Astrocyte of the hippocampus (primary cell): ENCODE measurements at regions not wholly inside any gene's neighbourhood (a gene's known extent, or its start where the extent isn't known, plus 50 kb on each side); places are given as distances from the start of the nearest gene placed in this dataset.

Source experiments
- DNase-seq: peaks from one replicate; pipeline ENCODE4 v3.0.0; 2011; ENCODE audit warnings: low read depth, low spot score

DNA sequence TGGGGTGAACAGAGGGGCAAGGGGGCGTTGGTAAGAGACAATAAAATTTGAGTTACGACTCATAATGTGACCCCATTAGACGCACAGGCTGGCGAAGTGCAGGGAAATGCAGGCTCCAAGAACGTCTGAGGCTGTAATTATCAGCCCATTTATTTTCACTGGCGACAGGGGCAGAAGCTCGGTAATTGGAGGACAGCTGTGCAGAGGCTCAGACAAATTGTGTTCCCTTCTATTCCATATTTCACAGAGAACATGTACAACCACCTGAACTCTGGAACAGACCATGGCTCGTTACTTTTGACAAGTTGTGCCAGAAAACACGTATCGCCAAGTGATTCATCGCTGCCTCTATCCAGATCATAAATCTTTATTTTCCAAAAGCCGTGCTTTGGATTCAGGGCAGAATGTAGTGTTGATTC is 137.3 kb upstream of the FRMD4A start:
- DNase-seq = peak; percentile 48

DNA sequence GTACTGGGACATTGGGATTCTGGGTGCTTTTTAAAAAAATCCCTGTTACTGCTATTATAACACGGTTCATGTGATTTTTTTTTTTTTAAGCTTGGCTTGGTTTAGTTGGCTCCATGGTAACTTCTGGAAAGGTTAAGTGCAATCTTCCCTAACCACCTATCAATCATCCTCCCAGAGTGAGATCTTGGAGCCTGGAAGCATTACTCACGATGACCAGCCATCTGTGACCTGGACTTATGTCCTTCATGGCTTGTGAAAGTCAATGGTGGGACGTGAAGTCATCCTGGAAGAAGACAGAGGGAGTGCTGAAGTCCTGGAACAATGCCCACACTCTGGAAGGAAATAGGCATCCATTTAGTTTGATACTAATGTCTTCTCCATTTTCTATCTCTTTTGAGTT is 135.5 kb upstream of the FRMD4A start:
- DNase-seq = peak; percentile 52

DNA sequence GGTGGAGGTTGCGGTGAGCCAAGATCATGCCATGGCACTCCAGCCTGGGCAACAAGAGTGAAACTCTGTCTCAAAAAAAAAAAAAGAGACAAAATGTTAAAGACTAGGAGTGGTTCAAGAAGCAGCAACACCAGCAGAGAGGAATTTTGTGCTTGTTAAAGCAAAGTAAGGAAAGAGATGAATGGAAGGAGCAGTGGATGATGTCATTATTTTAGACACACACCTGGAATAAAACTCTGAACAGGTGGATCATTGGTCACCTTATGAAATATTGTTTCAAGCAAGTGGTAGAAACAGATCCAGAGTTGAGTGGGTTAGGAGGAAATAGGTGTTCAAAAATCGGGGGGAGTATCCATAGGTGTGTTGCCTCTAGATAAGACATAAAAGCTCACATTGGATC is 129.7 kb upstream of the FRMD4A start:
- DNase-seq = no peak

GRCh38 chr10:14459665-14460064 is 128.9 kb upstream of the FRMD4A start:
- DNase-seq = peak; percentile 22

- no peak for DNase-seq
Observed at GRCh38 chr10:14456870-14457266, 126.1 kb upstream of the FRMD4A start.

DNA sequence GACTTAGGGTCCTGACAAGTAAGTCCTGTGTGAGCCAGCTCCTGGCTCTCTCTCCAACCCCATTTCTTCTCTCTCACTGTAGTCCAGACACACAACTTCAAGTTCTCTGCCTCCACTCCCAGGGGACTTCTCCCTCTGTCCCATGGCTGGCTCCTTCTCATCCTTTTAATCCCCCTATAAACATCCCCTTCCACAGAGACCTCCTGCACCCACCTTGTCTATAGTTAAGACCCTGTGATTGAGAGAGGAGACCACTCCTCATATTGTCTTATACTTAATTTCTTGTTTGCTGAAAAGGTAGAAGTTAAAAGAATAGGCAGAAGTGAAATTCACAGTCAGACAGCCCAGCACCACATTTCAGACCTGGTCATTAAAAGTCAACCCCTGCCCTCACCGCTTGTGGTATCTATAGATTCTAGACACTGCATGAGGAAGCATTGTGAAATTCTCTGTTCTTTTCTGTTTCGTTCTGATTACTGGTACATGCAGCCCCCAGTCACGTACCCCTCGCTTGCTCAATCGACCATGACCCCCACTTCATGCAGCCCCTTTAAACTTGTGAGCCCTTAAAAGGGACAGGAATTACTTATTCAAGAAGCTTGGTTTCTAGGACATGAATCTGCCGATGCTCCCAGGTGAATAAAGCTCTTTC is 125.6 kb upstream of the FRMD4A start:
- DNase-seq = no peak

- no peak for DNase-seq
Observed at GRCh38 chr10:14454629-14455028, 123.9 kb upstream of the FRMD4A start.

DNA sequence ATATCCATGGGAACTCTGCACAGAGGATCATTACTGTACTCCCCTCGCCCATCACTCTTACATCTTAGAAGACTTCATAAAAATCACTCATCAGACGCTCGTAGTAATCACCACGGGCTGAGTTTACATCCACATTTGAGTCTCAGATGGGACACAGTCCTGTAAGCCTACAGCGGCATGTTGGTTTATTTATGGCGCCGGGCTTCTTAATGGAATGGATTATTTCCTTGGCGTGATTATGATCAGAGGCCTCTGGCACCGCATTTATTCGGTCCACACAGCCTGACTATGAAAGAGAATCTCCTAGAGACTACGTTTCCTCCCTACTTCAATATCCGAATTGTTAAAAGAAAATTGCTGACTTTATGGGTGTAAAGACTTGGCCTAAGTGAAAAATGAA is 123.5 kb upstream of the FRMD4A start:
- no peak for DNase-seq

DNA sequence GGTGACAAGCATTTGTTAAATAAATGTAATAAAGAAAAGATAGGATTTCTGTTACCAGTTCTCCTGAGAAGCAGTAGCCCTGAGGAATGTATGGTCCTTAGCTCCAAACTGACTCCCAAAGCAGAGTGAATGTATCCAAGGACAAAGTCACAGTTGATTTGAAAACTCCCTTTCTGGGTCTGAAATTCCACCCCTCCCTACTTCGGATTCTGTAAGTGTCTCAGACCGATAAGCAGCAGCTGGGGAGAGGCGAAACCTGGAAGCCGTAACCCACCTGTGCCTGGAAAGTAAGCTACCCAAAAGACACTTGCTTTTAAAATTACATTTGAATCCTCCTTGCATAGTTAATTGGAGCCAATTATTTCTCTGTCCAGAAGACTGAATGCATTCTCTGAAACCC is 122.9 kb upstream of the FRMD4A start:
- no peak for DNase-seq

DNA sequence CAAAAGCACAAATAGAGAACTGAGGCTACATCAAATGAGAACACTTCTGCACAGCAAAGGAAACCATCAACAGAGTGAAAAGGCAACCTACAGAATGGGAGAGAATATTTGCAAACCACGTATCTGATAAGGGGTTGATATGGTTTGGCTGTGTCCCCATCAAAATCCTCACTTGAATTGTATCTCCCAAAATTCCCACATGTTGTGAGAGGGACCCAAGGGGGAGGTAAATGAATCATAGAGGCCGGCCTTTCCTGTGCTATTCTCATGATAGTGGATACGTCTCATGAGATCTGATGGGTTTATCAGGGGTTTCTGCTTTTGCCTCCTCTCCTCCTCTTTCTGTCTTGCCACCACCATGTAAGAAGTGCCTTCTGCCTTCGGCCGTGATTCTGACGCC is 120.6 kb upstream of the FRMD4A start:
- no peak for DNase-seq

GRCh38 chr10:14450041-14450491 is 119.3 kb upstream of the FRMD4A start:
- DNase-seq = peak; percentile 79

DNA sequence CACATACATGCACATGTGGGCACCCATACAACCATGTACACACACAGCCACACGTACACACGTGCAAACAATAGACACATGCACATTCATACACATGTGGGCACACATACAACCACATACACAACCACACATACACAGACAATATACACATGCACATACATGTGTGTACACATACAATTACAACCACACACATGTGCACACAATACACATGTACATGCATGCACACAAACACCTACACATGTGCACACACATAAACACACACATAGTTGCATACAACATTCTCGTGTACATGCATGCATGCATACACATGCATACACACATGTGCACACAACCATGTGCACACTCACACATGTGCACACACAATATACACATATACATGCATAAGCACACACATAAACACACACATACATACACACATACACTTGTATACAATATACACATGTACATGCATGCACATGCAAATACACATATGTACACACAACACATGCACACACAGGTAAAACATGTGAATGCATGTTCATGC is 118.6 kb upstream of the FRMD4A start:
- no peak for DNase-seq

GRCh38 chr10:14448197-14448990 is 117.7 kb upstream of the FRMD4A start:
- no peak for DNase-seq

- DNase-seq = no peak
Observed at GRCh38 chr10:14447094-14447839, 116.5 kb upstream of the FRMD4A start.

GRCh38 chr10:14439451-14440259 is 108.9 kb upstream of the FRMD4A start:
- no peak for DNase-seq

GRCh38 chr10:14438576-14438975 is 107.9 kb upstream of the FRMD4A start:
- DNase-seq = no peak

DNA sequence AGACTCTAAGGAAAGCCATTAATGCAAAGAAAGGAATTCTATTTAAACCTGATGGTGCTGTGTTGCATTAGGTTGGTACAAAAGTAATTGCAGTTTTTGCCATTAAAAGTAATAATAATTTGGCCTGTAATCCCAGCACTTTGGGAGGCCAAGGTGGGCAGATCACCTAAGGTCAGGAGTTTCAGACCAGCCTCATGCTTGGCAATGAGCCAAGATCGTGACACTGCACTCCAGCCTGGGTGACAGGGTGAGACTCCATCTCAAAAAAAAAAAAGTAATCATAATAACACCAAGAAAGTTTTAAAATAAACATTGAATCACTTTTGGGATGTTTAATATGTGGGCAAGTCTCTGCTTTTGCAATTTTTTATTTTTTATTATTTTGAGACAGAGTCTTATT is 107.3 kb upstream of the FRMD4A start:
- no peak for DNase-seq

DNA sequence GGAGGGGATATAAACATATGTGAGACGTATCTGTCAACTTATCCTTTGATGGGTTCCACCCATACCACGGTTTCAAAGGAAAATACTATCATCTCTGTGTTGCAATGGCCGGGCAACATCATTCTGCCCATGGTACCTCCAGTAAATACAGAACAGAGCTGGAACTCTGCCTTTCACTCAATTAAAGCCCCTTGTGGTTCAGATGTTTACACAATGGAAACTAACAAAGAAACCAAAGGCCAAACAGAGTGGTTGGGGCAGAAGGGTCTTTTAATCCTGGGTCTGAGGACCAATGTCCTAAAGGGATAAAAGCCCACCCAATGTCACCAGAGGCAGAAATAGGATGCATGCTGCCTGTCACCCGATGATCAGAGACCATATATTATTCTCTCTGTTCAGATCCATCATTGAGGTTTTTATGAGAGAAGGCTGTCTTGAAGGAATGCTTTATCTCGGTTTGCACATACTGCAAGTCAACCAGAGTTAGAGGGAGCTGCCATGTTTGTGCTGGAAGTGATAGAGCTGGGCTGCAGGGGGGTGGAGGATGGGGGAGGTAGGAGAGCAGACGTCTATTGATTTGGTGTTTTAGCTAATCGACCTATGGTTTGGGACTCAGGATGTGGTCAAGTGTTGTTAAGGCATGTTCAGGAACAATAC is 105.4 kb upstream of the FRMD4A start:
- DNase-seq = no peak

DNA sequence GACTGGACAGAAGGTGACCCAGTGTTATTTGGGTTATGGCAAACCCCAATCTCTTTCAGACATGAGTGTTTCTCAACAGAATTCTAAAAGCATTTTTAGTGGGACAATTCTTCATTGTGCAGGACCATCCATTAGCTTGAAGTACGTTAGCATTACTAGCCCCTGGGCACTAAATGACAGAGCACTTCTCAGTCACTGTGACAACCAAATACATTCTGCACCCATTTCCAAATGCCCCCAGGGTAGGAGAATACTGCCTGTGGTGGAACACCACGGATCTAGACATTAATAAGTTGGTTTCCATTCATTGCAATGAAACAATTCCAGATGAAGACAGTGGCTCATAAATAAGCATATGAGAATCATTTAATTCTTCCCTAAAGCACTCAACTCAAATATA is 102.4 kb upstream of the FRMD4A start:
- DNase-seq = no peak

- no peak for DNase-seq
Observed at GRCh38 chr10:14431868-14432267, 101.1 kb upstream of the FRMD4A start.
